Neural progenitor cell (in vitro differentiated cells): ENCODE measurements at regions not wholly inside any gene's neighbourhood (a gene's known extent, or its start where the extent isn't known, plus 50 kb on each side); places are given as distances from the start of the nearest gene placed in this dataset.

ENCODE experiments used
- DNase-seq: peaks from one replicate; pipeline ENCODE4 v3.0.0-alpha.2; 2016; ENCODE audit warnings: low spot score
- H2AFZ ChIP-seq: fragments of 200-600 bp; sonication (generic); replicated peaks from 2 replicates; pipeline ENCODE4 v1.6.1; 2016; ENCODE audit warnings: antibody characterized with exemption
- H3F3A ChIP-seq: fragments of 200-600 bp; sonication (generic); 2 replicates; pipeline ENCODE4 v1.6.1; 2016; ENCODE audit warnings: antibody characterized with exemption, low read depth
- H3K27ac ChIP-seq: fragments of 200-600 bp; sonication (generic); 2 replicates; pipeline ENCODE4 v1.5.1; 2016; ENCODE audit warnings: mild to moderate bottlenecking
- H3K27me3 ChIP-seq: fragments of 200-600 bp; sonication (generic); 2 replicates; pipeline ENCODE4 v1.6.1; 2016; ENCODE audit warnings: mild to moderate bottlenecking, moderate library complexity
- H3K36me3 ChIP-seq: fragments of 200-600 bp; sonication (generic); 2 replicates; pipeline ENCODE4 v1.5.1; 2016
- H3K4me1 ChIP-seq: fragments of 200-600 bp; sonication (generic); 2 replicates; pipeline ENCODE4 v1.6.1; 2016; ENCODE audit warnings: mixed run types
- H3K4me2 ChIP-seq: fragments of 200-600 bp; sonication (generic); 2 replicates; pipeline ENCODE4 v1.6.1; 2016
- H3K4me3 ChIP-seq: fragments of 200-600 bp; sonication (generic); 2 replicates; pipeline ENCODE4 v1.5.1; 2016
- H3K79me2 ChIP-seq: fragments of 200-600 bp; sonication (generic); 2 replicates; pipeline ENCODE4 v1.6.1; 2016; ENCODE audit warnings: low read depth
- H3K9ac ChIP-seq: fragments of 200-600 bp; sonication (generic); 2 replicates; pipeline ENCODE4 v1.6.1; 2016
- H3K9me3 ChIP-seq: fragments of 200-600 bp; sonication (generic); 2 replicates; pipeline ENCODE4 v1.5.1; 2016; ENCODE audit warnings: low read depth
- H4K20me1 ChIP-seq: fragments of 200-600 bp; sonication (generic); 2 replicates; pipeline ENCODE4 v1.6.1; 2016; ENCODE audit warnings: low read depth
- H3K27ac Mint-ChIP-seq: 3 replicates; pipeline ENCODE4 v1.8.0; 2021; ENCODE audit warnings: mixed read lengths
- H3K27me3 Mint-ChIP-seq: 2 replicates; pipeline ENCODE4 v1.8.0; 2022; ENCODE audit warnings: low read depth, mild to moderate bottlenecking, inconsistent platforms, moderate library complexity, mixed read lengths; ENCODE audit not compliant: insufficient read depth
- H3K36me3 Mint-ChIP-seq: 3 replicates; pipeline ENCODE4 v1.8.0; 2021; ENCODE audit warnings: mixed read lengths
- H3K4me1 Mint-ChIP-seq: 3 replicates; pipeline ENCODE4 v1.8.0; 2021; ENCODE audit warnings: mixed read lengths
- H3K4me3 Mint-ChIP-seq: 3 replicates; pipeline ENCODE4 v1.8.0; 2021; ENCODE audit warnings: mild to moderate bottlenecking, moderate library complexity, mixed read lengths
- H3K9me3 Mint-ChIP-seq: 3 replicates; pipeline ENCODE4 v1.8.0; 2020; ENCODE audit warnings: mixed read lengths
- EZH2 ChIP-seq: fragments of 200-600 bp; sonication (generic); IDR thresholded peaks from 2 replicates; pipeline ENCODE4 v1.6.1; 2017; ENCODE audit warnings: antibody characterized with exemption, mild to moderate bottlenecking, moderate library complexity
- EZH2phosphoT487 ChIP-seq: fragments of 200-600 bp; sonication (generic); IDR thresholded peaks from 2 replicates; pipeline ENCODE4 v1.6.1; 2017; ENCODE audit warnings: antibody characterized with exemption
- TF ChIP-seq, protein P1 (sequence below): fragments of 200-600 bp; sonication (generic); IDR thresholded peaks from 2 replicates; pipeline ENCODE4 v1.5.1; 2017; ENCODE audit warnings: antibody characterized with exemption, mild to moderate bottlenecking

GRCh38 chr4:111946800-111947199, 198.5 kb upstream of the FAM241A start:
- Histone ChIP-seq H3K36me3 (no peaks in the 10 kb centered on the region), H3K79me2 (no peaks in the 10 kb centered on the region), H4K20me1 (no peaks in the 10 kb centered on the region), H3K27me3 (no peaks in the 10 kb centered on the region), H3K27ac (no peak overlapping the region), H3K9ac (no peak overlapping the region), H3K4me2 (no peak overlapping the region), H3K4me3 (no peak overlapping the region), H3F3A (no peaks in the 10 kb centered on the region), H3K4me1 (no peaks in the 10 kb centered on the region), H3K9me3 (no peaks in the 10 kb centered on the region), H2AFZ (no peak overlapping the region)
- TF ChIP-seq, protein P1, sequence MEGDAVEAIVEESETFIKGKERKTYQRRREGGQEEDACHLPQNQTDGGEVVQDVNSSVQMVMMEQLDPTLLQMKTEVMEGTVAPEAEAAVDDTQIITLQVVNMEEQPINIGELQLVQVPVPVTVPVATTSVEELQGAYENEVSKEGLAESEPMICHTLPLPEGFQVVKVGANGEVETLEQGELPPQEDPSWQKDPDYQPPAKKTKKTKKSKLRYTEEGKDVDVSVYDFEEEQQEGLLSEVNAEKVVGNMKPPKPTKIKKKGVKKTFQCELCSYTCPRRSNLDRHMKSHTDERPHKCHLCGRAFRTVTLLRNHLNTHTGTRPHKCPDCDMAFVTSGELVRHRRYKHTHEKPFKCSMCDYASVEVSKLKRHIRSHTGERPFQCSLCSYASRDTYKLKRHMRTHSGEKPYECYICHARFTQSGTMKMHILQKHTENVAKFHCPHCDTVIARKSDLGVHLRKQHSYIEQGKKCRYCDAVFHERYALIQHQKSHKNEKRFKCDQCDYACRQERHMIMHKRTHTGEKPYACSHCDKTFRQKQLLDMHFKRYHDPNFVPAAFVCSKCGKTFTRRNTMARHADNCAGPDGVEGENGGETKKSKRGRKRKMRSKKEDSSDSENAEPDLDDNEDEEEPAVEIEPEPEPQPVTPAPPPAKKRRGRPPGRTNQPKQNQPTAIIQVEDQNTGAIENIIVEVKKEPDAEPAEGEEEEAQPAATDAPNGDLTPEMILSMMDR = no peak
- TF ChIP-seq EZH2phosphoT487 (no peak), EZH2 (no peak)
- Mint-ChIP-seq H3K27ac (no peak overlapping the region), H3K9me3 (peaks cover 10% of the 10 kb centered on the region), H3K36me3 (no peaks in the 10 kb centered on the region), H3K27me3 (peaks cover 2% of the 10 kb centered on the region), H3K4me1 (peaks cover 4% of the 10 kb centered on the region), H3K4me3 (no peak overlapping the region)
- DNase-seq = no peak

DNA sequence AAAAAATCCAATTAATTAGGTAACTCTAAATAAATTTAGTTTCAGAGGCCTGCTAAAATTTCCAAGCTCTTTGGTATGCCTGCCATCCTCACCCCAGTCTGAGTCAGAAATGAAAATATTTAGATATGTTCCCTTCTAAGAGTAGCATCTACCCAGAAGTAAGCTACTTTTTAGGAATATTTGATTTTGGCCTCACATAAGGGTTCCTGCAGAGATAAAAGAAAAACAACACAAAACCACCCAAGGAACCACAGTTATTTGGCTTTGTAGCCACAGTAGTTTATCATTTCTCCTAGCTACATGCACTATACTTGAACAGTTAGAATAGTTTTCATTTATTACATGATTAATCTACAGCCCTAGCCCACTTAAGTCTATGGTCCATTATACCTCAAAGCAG, 192.6 kb upstream of the FAM241A start:
- no peak overlapping the region for H3K4me3 Mint-ChIP-seq
- H3K27me3 Mint-ChIP-seq = peaks cover 2% of the 10 kb centered on the region
- DNase-seq = no peak
- no peaks in the 10 kb centered on the region for H3K36me3 ChIP-seq
- no peaks in the 10 kb centered on the region for H3K4me1 Mint-ChIP-seq
- H3K27me3 ChIP-seq = no peaks in the 10 kb centered on the region
- no peaks in the 10 kb centered on the region for H3K79me2 ChIP-seq
- no peak overlapping the region for H3K27ac ChIP-seq
- H3K9me3 ChIP-seq = no peaks in the 10 kb centered on the region
- no peak overlapping the region for H3K4me2 ChIP-seq
- peaks cover 10% of the 10 kb centered on the region for H3K9me3 Mint-ChIP-seq
- H3K36me3 Mint-ChIP-seq = no peaks in the 10 kb centered on the region
- H3K4me3 ChIP-seq = no peak overlapping the region
- TF ChIP-seq EZH2 = no peak
- TF ChIP-seq, protein P1 = no peak
- no peak for TF ChIP-seq EZH2phosphoT487
- no peaks in the 10 kb centered on the region for H3K4me1 ChIP-seq
- H3K27ac Mint-ChIP-seq = no peak overlapping the region
- no peaks in the 10 kb centered on the region for H3F3A ChIP-seq
- no peak overlapping the region for H3K9ac ChIP-seq
- no peaks in the 10 kb centered on the region for H4K20me1 ChIP-seq
- H2AFZ ChIP-seq = no peak overlapping the region

DNA sequence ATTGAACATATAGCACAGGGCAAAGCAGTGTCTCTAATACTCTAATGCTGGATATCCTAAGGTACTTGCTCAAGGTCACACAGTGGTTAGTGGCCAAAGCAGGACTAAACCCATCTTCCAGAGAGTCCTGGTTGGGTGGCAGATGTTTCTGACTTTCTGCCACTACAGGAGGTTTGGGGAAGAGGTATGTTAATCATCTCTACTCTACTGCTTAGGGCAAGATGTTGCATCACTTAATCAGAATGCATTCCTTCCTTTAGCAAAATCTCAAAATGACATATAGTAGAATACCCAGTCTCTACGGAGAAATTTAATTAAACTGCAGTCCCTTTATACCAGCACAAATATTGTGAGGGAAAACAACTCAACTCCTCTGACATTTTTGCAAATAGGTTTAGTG, 190.7 kb upstream of the FAM241A start:
- Histone ChIP-seq H3K36me3 (no peaks in the 10 kb centered on the region), H2AFZ (no peak overlapping the region), H3K9ac (no peak overlapping the region), H3K9me3 (no peaks in the 10 kb centered on the region), H4K20me1 (no peaks in the 10 kb centered on the region), H3K4me3 (no peak overlapping the region), H3K4me2 (no peak overlapping the region), H3K4me1 (no peaks in the 10 kb centered on the region), H3K79me2 (no peaks in the 10 kb centered on the region), H3K27me3 (no peaks in the 10 kb centered on the region), H3F3A (no peaks in the 10 kb centered on the region), H3K27ac (no peak overlapping the region)
- Mint-ChIP-seq H3K9me3 (peaks cover 10% of the 10 kb centered on the region), H3K36me3 (no peaks in the 10 kb centered on the region), H3K27me3 (no peaks in the 10 kb centered on the region), H3K4me3 (no peak overlapping the region), H3K4me1 (no peaks in the 10 kb centered on the region), H3K27ac (no peak overlapping the region)
- DNase-seq = no peak
- TF ChIP-seq EZH2phosphoT487 (no peak), EZH2 (no peak)
- TF ChIP-seq, protein P1 = no peak
